ENCODE measurements at regions not wholly inside any gene's neighbourhood (a gene's known extent, or its start where the extent isn't known, plus 50 kb on each side); places are given as distances from the start of the nearest gene placed in this dataset.

- no peak for ATAC-seq
- in situ Hi-C loops (cut with MboI) (no loop called here), intact Hi-C loops (cut with micrococcal nuclease; ENCODE audit: unreplicated experiment) (no loop called here)
- H3K27me3 ChIP-seq (replicated peaks in 1 of 2; ENCODE audit: control insufficient read depth in 2 of 2, insufficient read depth in 2 of 2, low read length in 1 of 2), result no peaks in the 10 kb centered on the region
- no peak overlapping the region for H3K4me3 ChIP-seq
- WGBS (ENCODE audit: insufficient coverage, insufficient replicate concordance, low lambda C conversion rate, missing lambda C conversion rate), result 0% methylated on average over 1 of the region's 1 CpG
- BruUV-seq (replicated peaks), result no TSS peak
- no peak overlapping the region for H3K27ac ChIP-seq (ENCODE audit: control insufficient read depth, insufficient read depth)
- H3K79me2 ChIP-seq (ENCODE audit: control insufficient read depth, insufficient read depth, low read length), result no peaks in the 10 kb centered on the region
- H3K9ac ChIP-seq (ENCODE audit: control insufficient read depth, insufficient read depth, low read length), result no peak overlapping the region
- ChIA-PET SMC1A (ENCODE audit: uncharacterized antibody, unreplicated experiment) (interaction anchor here (0.7 to 1.2 kb wide), 2 partner anchors 12 to 54 kb away, joined by 3 to 4 read pairs; no protein-coding TSS in a partner anchor), POLR2A (no interaction called here), CTCF (no interaction called here), RAD21 (ENCODE audit: unreplicated experiment) (no interaction called here)
- no peaks in the 10 kb centered on the region for H3K4me1 ChIP-seq (ENCODE audit: control insufficient read depth, insufficient read depth, low read length)
- no peak for FAIRE-seq
- TF ChIP-seq ATF7 (IDR thresholded peaks at IDR 0.05; ENCODE audit: low read depth) (no peak), USF2 (IDR thresholded peaks at IDR 0.05; ENCODE audit: borderline replicate concordance, low read depth, low read length) (no peak), IRF3 (IDR thresholded peaks at IDR 0.05) (no peak), RAD21 (IDR thresholded peaks at IDR 0.05; ENCODE audit: insufficient read depth, low read depth, low read length) (no peak), CHD2 (IDR thresholded peaks at IDR 0.05; ENCODE audit: borderline replicate concordance, low read depth, low read length) (no peak), ZNF592 (IDR thresholded peaks at IDR 0.05) (no peak), TBL1XR1 (IDR thresholded peaks at IDR 0.05; ENCODE audit: low read depth, low read length) (no peak), TCF7 (IDR thresholded peaks at IDR 0.05; ENCODE audit: borderline replicate concordance) (no peak), ZNF207 (IDR thresholded peaks at IDR 0.05; ENCODE audit: borderline replicate concordance) (no peak), RAD51 (IDR thresholded peaks at IDR 0.05) (no peak), BRCA1 (IDR thresholded peaks at IDR 0.05; ENCODE audit: low read depth, low read length) (no peak), NBN (IDR thresholded peaks at IDR 0.05) (no peak), HDAC6 (IDR thresholded peaks at IDR 0.05; ENCODE audit: unreplicated experiment) (no peak), NR2C1 (IDR thresholded peaks at IDR 0.05) (no peak), NKRF (conservative IDR thresholded peaks at IDR 0.05) (no peak)
- no peak overlapping the region for H3K4me2 ChIP-seq (ENCODE audit: control insufficient read depth, insufficient read depth)
- H4K20me1 ChIP-seq (ENCODE audit: control insufficient read depth, insufficient read depth), result no peaks in the 10 kb centered on the region
- no peaks in the 10 kb centered on the region for H3K36me3 ChIP-seq (ENCODE audit: control insufficient read depth in 2 of 2, insufficient read depth in 2 of 2, low read length in 1 of 2)
- H3K9me3 ChIP-seq (replicated peaks; ENCODE audit: control insufficient read depth, insufficient read depth, low read length), result no peaks in the 10 kb centered on the region
- H2AFZ ChIP-seq (ENCODE audit: control insufficient read depth, low read depth, low read length), result no peak overlapping the region
- DNase-seq (ENCODE audit: low read depth, low spot score), result no peak
These were observed 50.0 kb upstream of the RASGEF1B start for GRCh38 chr4:81521708-81522107.

All from GM12878 (cell line).